ENCODE measurements at regions not wholly inside any gene's neighbourhood (a gene's known extent, or its start where the extent isn't known, plus 50 kb on each side); places are given as distances from the start of the nearest gene placed in this dataset.
"Not testable (repeated sequence)": the region's sequence is repeated elsewhere in the genome, so short reads cannot be mapped to it uniquely, and the experiment has no call there.

- Histone ChIP-seq H3K27me3 (no peaks in the 10 kb centered on the region), H3K36me3 (ENCODE audit: low read depth, missing control alignments) (no peaks in the 10 kb centered on the region), H3K4me3 (no peak overlapping the region), H3K9me3 (no peaks in the 10 kb centered on the region), H3K4me1 (no peaks in the 10 kb centered on the region), H3K27ac (no peak overlapping the region)
- intact Hi-C loops (cut with DNase I; ENCODE audit: low total_unique reads): no loop called here
- WGBS, 2 donors: 72 to 79% methylated on average over 16 of the region's 16 CpGs
- TF ChIP-seq, protein P1, sequence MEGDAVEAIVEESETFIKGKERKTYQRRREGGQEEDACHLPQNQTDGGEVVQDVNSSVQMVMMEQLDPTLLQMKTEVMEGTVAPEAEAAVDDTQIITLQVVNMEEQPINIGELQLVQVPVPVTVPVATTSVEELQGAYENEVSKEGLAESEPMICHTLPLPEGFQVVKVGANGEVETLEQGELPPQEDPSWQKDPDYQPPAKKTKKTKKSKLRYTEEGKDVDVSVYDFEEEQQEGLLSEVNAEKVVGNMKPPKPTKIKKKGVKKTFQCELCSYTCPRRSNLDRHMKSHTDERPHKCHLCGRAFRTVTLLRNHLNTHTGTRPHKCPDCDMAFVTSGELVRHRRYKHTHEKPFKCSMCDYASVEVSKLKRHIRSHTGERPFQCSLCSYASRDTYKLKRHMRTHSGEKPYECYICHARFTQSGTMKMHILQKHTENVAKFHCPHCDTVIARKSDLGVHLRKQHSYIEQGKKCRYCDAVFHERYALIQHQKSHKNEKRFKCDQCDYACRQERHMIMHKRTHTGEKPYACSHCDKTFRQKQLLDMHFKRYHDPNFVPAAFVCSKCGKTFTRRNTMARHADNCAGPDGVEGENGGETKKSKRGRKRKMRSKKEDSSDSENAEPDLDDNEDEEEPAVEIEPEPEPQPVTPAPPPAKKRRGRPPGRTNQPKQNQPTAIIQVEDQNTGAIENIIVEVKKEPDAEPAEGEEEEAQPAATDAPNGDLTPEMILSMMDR (IDR thresholded peaks at IDR 0.05): no peak
- no peak for TF ChIP-seq POLR2A (IDR thresholded peaks at IDR 0.05)
- DNase-seq: no peak
Measured at GRCh38 chr20:25992146-25992545, 295.5 kb upstream of the ZNF337 start.

GRCh38 chr20:25991756-25992130 is 295.1 kb upstream of the ZNF337 start:
- Histone ChIP-seq H3K9me3 (no peaks in the 10 kb centered on the region), H3K27me3 (no peaks in the 10 kb centered on the region), H3K36me3 (ENCODE audit: low read depth, missing control alignments) (no peaks in the 10 kb centered on the region), H3K4me1 (no peaks in the 10 kb centered on the region), H3K4me3 (no peak overlapping the region), H3K27ac (no peak overlapping the region)
- 71 to 81% methylated on average over 16 of the region's 16 CpGs for WGBS, 2 donors
- intact Hi-C loops (cut with DNase I; ENCODE audit: low total_unique reads): no loop called here
- TF ChIP-seq, protein P1 (IDR thresholded peaks at IDR 0.05): no peak
- TF ChIP-seq POLR2A (IDR thresholded peaks at IDR 0.05): no peak
- DNase-seq: no peak

DNA sequence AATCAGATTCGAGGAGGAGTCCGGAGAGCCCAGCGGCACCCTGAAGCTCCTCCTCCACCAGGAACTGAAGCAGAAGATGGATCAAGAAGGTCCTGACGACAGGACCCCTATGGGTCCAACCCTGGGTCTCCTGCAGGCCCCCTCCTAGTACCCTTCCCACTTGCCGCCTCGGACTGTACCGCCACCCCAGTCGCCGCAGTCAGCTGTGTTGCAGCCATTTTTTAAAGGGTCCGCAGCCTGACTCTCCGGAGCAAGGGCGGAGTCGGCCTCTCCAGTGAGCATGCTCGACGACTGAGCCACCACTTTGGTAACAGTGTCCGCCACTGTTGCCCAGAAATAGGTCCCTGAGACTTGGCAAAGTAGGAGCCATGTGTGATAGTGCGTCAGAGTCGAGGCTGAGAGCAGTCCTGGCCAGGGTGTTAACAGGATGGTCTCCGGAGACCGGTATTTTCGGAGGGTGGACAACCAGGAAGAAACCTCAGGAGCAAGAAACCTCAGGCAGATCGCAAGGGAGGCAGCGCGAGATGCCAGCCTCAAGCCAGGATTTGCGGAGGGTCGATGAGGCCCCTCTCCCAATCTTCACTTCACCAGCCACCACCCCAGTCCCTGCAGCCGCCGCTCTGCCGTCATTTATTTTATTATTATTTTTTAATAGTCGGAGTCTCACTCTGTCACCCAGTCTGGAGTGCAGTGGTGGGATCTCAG is 294.6 kb upstream of the ZNF337 start:
- 54 to 71% methylated on average over 26 to 30 of the region's 30 CpGs for WGBS, 2 donors
- H3K4me3 ChIP-seq: no peak overlapping the region
- intact Hi-C loops (cut with DNase I; ENCODE audit: low total_unique reads): no loop called here

GRCh38 chr20:25989686-25990085 is 293.0 kb upstream of the ZNF337 start:
- H3K9me3 ChIP-seq; H3K27me3 ChIP-seq; H3K27ac ChIP-seq; H3K4me3 ChIP-seq; H3K36me3 ChIP-seq (ENCODE audit: low read depth, missing control alignments); H3K4me1 ChIP-seq; intact Hi-C loops (cut with DNase I; ENCODE audit: low total_unique reads); DNase-seq: not testable (repeated sequence)
- 84 to 86% methylated on average over 7 to 11 of the region's 11 CpGs for WGBS, 2 donors

More for the DNA sequence above, 294.6 kb upstream of the ZNF337 start:
- no peaks in the 10 kb centered on the region for H3K4me1 ChIP-seq
- H3K27ac ChIP-seq: no peak overlapping the region
- H3K9me3 ChIP-seq: no peaks in the 10 kb centered on the region
- H3K27me3 ChIP-seq: no peaks in the 10 kb centered on the region
- TF ChIP-seq, protein P1 (IDR thresholded peaks at IDR 0.05): no peak
- no peak for TF ChIP-seq POLR2A (IDR thresholded peaks at IDR 0.05)
- DNase-seq: no peak
- H3K36me3 ChIP-seq (ENCODE audit: low read depth, missing control alignments): no peaks in the 10 kb centered on the region

GRCh38 chr20:25989196-25989595 is 292.5 kb upstream of the ZNF337 start:
- no peaks in the 10 kb centered on the region for H3K36me3 ChIP-seq (ENCODE audit: low read depth, missing control alignments)
- H3K9me3 ChIP-seq: no peaks in the 10 kb centered on the region
- intact Hi-C loops (cut with DNase I; ENCODE audit: low total_unique reads): no loop called here
- no peaks in the 10 kb centered on the region for H3K4me1 ChIP-seq
- no peak for TF ChIP-seq POLR2A (IDR thresholded peaks at IDR 0.05)
- TF ChIP-seq, protein P1 (IDR thresholded peaks at IDR 0.05): no peak
- 74% methylated on average over 12 to 19 of the region's 19 CpGs for WGBS, 2 donors
- no peak for DNase-seq
- H3K27ac ChIP-seq: no peak overlapping the region
- H3K4me3 ChIP-seq: no peak overlapping the region
- H3K27me3 ChIP-seq: no peaks in the 10 kb centered on the region

GRCh38 chr20:25987928-25988560 is 291.4 kb upstream of the ZNF337 start:
- WGBS, 2 donors: 52 to 88% methylated on average over 14 of the region's 14 CpGs
- H3K9me3 ChIP-seq; H3K27me3 ChIP-seq; H3K27ac ChIP-seq; H3K4me3 ChIP-seq; DNase-seq; intact Hi-C loops (cut with DNase I; ENCODE audit: low total_unique reads); H3K4me1 ChIP-seq; H3K36me3 ChIP-seq (ENCODE audit: low read depth, missing control alignments): not testable (repeated sequence)

All from testis (tissue), 2 donors.